ENCODE measurements at regions not wholly inside any gene's neighbourhood (a gene's known extent, or its start where the extent isn't known, plus 50 kb on each side); places are given as distances from the start of the nearest gene placed in this dataset.

- TF ChIP-seq MAX (IDR thresholded peaks at IDR 0.05; ENCODE audit: low read depth): no peak
- TF ChIP-seq GATA2 (CRISPR knock-in tag; IDR thresholded peaks at IDR 0.05): no peak
- no peak for TF ChIP-seq REST (IDR thresholded peaks at IDR 0.05; ENCODE audit: low read depth, low read length)
- no peak for TF ChIP-seq EZH2phosphoT487 (IDR thresholded peaks at IDR 0.05; ENCODE audit: borderline replicate concordance, low read depth)
These were observed 170.7 kb upstream of the CRIM1 start for GRCh38 chr2:36184848-36185247.

All from SK-N-SH (cell line).